Transverse colon (tissue), 4 donors: ENCODE measurements at regions not wholly inside any gene's neighbourhood (a gene's known extent, or its start where the extent isn't known, plus 50 kb on each side); places are given as distances from the start of the nearest gene placed in this dataset.

Source experiments
- DNase-seq: peaks from one replicate; pipeline ENCODE4 v3.0.0-alpha.2; 2019
- H3K27ac ChIP-seq, 4 donors: fragments of 200-600 bp; sonication (generic); 2 replicates each; pipeline ENCODE4 v1.5.1; 2016 to 2018; ENCODE audit warnings: inconsistent platforms in 4 of 4
- H3K27me3 ChIP-seq: fragments of 200-600 bp; sonication (generic); 2 replicates; pipeline ENCODE4 v1.5.1; 2017; ENCODE audit warnings: inconsistent platforms
- H3K36me3 ChIP-seq, 4 donors: fragments of 200-600 bp; sonication (generic); 2 replicates each; pipeline ENCODE4 v1.5.1; 2017 to 2019; ENCODE audit warnings: inconsistent platforms in 4 of 4
- H3K4me1 ChIP-seq, 4 donors: fragments of 200-600 bp; sonication (generic); 2 replicates each; pipeline ENCODE4 v1.5.1; 2017 to 2020; ENCODE audit warnings: inconsistent platforms in 4 of 4
- H3K4me3 ChIP-seq, 4 donors: fragments of 200-600 bp; sonication (generic); 1 replicate in 1 of 4; 2 replicates in 3 of 4; pipeline versions ENCODE4 v1.5.1 to v1.6.1; 2017 to 2019; ENCODE audit warnings: inconsistent platforms in 4 of 4
- H3K9me3 ChIP-seq, 2 donors: fragments of 200-600 bp; sonication (generic); 2 replicates each; pipeline ENCODE4 v1.5.1; 2017 to 2019; ENCODE audit warnings: inconsistent platforms in 2 of 2
- CTCF ChIP-seq, 5 experiments: fragments of 200-600 bp in 3 of 5; fragments of 450-650 bp in 2 of 5; sonication (generic) in 3 of 5; IDR thresholded peaks; 1 replicate in 2 of 5; 2 replicates in 3 of 5; pipeline ENCODE4 v1.5.1; 2016 to 2017; ENCODE audit warnings: antibody characterized with exemption in 5 of 5, inconsistent platforms in 3 of 5, mild to moderate bottlenecking in 2 of 5, moderate library complexity in 1 of 5
- EP300 ChIP-seq: sonication (generic); formaldehyde crosslinking; IDR thresholded peaks from one replicate; pipeline ENCODE4 v1.6.1; 2017; ENCODE audit warnings: antibody characterized with exemption, low read depth
- POLR2A ChIP-seq: fragments of 450-650 bp; IDR thresholded peaks from one replicate; pipeline ENCODE4 v1.6.1; 2016; ENCODE audit warnings: antibody characterized with exemption, mild to moderate bottlenecking, moderate library complexity
- POLR2AphosphoS5 ChIP-seq, 3 donors: sonication (generic); formaldehyde crosslinking; IDR thresholded peaks; one replicate each; pipeline ENCODE4 v1.6.1; 2016; ENCODE audit warnings: antibody characterized with exemption in 3 of 3
- WGBS, 2 donors: methylation state at CpG; one replicate each; pipeline ENCODE4 v1.1.5; 2018; ENCODE audit warnings: low coverage in 1 of 2; 5-methylcytosine and 5-hydroxymethylcytosine counted together
- in situ Hi-C, 4 donors: fragments of 200-750 bp; cut with MboI; loops; one replicate each; pipeline versions ENCODE4 v1.15.0 to v1.15.1; 2017; ENCODE audit warnings: low sequenced_read_pairs in 3 of 4, low pct_ligation_motif_present in 1 of 4, low pct_unique_long_range_greater_than_20kb in 1 of 4
- intact Hi-C: fragments of 100-400 bp; cut with DNase I; formaldehyde crosslinking; loops from one replicate; pipeline ENCODE4 v1.15.1; 2023; ENCODE audit warnings: low total_unique reads

- intact Hi-C loops (no loop called here), in situ Hi-C loops (no loop called here)
- TF ChIP-seq EP300: no peak
- Histone ChIP-seq H3K27ac (no peak overlapping the region), H3K9me3 (no peaks in the 10 kb centered on the region), H3K4me3 (no peak overlapping the region), H3K4me1 (no peaks in the 10 kb centered on the region), H3K36me3 (no peaks in the 10 kb centered on the region), H3K27me3 (no peaks in the 10 kb centered on the region)
- 70% methylated on average over 2 to 3 of the region's 3 CpGs for WGBS, 2 donors
- DNase-seq: no peak
Measured at GRCh38 chr10:8595140-8595539, 540.7 kb downstream of the GATA3 start.

- Histone ChIP-seq H3K4me3 (no peak overlapping the region), H3K9me3 (no peaks in the 10 kb centered on the region), H3K36me3 (no peaks in the 10 kb centered on the region), H3K27me3 (no peaks in the 10 kb centered on the region), H3K4me1 (no peaks in the 10 kb centered on the region), H3K27ac (no peak overlapping the region)
- 45 to 77% methylated on average over 1 to 5 of the region's 5 CpGs for WGBS, 2 donors
- TF ChIP-seq POLR2A: no peak
- no peak for TF ChIP-seq CTCF (IDR thresholded peaks at IDR 0.05)
- TF ChIP-seq EP300: no peak
- TF ChIP-seq POLR2AphosphoS5 (IDR thresholded peaks at IDR 0.05): no peak
- in situ Hi-C loops: no loop called here
- DNase-seq: no peak
- intact Hi-C loops: no loop called here
Measured at GRCh38 chr10:8596929-8597472, 542.5 kb downstream of the GATA3 start.

- Histone ChIP-seq H3K4me3 (no peak overlapping the region), H3K27ac (no peak overlapping the region), H3K27me3 (no peaks in the 10 kb centered on the region), H3K36me3 (no peaks in the 10 kb centered on the region), H3K9me3 (no peaks in the 10 kb centered on the region), H3K4me1 (no peaks in the 10 kb centered on the region)
- intact Hi-C loops: no loop called here
- in situ Hi-C loops: no loop called here
- TF ChIP-seq POLR2A (no peak), CTCF (IDR thresholded peaks at IDR 0.05) (no peak), POLR2AphosphoS5 (IDR thresholded peaks at IDR 0.05) (no peak), EP300 (no peak)
- DNase-seq: no peak
- WGBS, 2 donors: 68 to 71% methylated on average over 3 of the region's 3 CpGs
Measured at GRCh38 chr10:8600192-8600591, 545.7 kb downstream of the GATA3 start.

GRCh38 chr10:8602821-8603220, 548.3 kb downstream of the GATA3 start:
- DNase-seq: no peak
- H3K27ac ChIP-seq: no peak overlapping the region
- H3K4me3 ChIP-seq: no peak overlapping the region
- TF ChIP-seq POLR2A (no peak), CTCF (IDR thresholded peaks at IDR 0.05) (no peak), EP300 (no peak), POLR2AphosphoS5 (IDR thresholded peaks at IDR 0.05) (no peak)
- H3K36me3 ChIP-seq: no peaks in the 10 kb centered on the region
- WGBS, 2 donors: 88 to 94% methylated on average over 1 of the region's 1 CpG
- no peaks in the 10 kb centered on the region for H3K9me3 ChIP-seq
- in situ Hi-C loops: no loop called here
- intact Hi-C loops: no loop called here
- H3K27me3 ChIP-seq: no peaks in the 10 kb centered on the region
- H3K4me1 ChIP-seq: no peaks in the 10 kb centered on the region

GRCh38 chr10:8614054-8614565, 559.6 kb downstream of the GATA3 start:
- in situ Hi-C loops: no loop called here
- no peak for TF ChIP-seq EP300
- TF ChIP-seq CTCF (IDR thresholded peaks at IDR 0.05): no peak
- no peak for TF ChIP-seq POLR2AphosphoS5 (IDR thresholded peaks at IDR 0.05)
- TF ChIP-seq POLR2A: no peak

More at GRCh38 chr10:8614054-8614565, 559.6 kb downstream of the GATA3 start:
- H3K27ac ChIP-seq: no peak overlapping the region
- 36 to 47% methylated on average over 6 of the region's 6 CpGs for WGBS, 2 donors
- no peaks in the 10 kb centered on the region for H3K4me1 ChIP-seq
- H3K4me3 ChIP-seq: no peak overlapping the region
- intact Hi-C loops: no loop called here
- no peak for DNase-seq
- H3K36me3 ChIP-seq: no peaks in the 10 kb centered on the region
- no peaks in the 10 kb centered on the region for H3K27me3 ChIP-seq
- no peaks in the 10 kb centered on the region for H3K9me3 ChIP-seq
